Lung microvascular endothelial cell (primary cell): ENCODE measurements at regions not wholly inside any gene's neighbourhood (a gene's known extent, or its start where the extent isn't known, plus 50 kb on each side); places are given as distances from the start of the nearest gene placed in this dataset.

ENCODE experiments used
- DNase-seq, 2 donors: peaks; one replicate each; pipeline versions ENCODE4 v3.0.0 to v3.0.0-alpha.2; 2010; ENCODE audit warnings: low read depth in 2 of 2

- no peak for DNase-seq
Measured at GRCh38 chr7:109126404-109127050, 556.9 kb downstream of the DNAJB9 start.

GRCh38 chr7:109127145-109127544 is 557.5 kb downstream of the DNAJB9 start:
- no peak for DNase-seq

- no peak for DNase-seq
Measured at GRCh38 chr7:109131141-109131540, 561.5 kb downstream of the DNAJB9 start.

GRCh38 chr7:109136893-109137292 is 567.2 kb downstream of the DNAJB9 start:
- no peak for DNase-seq

GRCh38 chr7:109154748-109155147 is 585.1 kb downstream of the DNAJB9 start:
- no peak for DNase-seq

DNA sequence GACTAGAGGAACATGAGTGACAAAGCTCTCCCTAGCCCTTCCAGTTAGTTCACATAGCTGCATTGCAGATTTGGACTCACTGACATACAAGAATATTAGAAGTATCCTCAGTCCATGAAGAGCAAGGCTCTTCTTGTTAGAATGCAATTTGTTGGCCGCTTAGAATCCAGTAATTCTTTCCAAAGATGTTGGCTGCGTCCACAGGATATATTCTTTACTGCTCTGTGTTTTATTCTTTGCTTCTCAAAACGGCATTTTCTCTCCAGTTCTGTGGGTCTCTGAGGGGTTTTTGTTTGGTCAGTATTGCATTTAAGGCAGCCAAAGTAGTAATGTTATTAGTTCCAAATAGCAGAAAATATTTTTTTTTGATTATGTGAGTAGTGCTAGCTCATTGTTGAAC is 588.6 kb downstream of the DNAJB9 start:
- DNase-seq = no peak

DNA sequence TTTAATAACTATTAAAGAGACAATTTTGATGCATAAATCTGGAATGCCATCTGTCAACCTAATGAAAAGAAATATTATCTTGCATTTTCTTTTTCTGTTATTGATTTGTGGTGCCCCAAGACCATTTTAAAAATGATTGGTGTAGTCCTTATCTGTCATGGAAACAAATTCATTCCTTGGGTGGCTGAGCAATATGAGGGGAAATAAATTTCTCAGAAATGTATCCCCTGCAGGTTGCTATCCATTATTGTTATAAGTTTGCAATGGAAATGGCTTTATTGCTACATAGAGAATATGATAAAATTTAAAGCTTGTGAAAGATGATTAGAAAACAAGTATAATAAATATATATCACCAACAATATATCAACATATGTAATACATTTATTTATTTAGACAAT is 607.0 kb downstream of the DNAJB9 start:
- no peak for DNase-seq

- no peak for DNase-seq
Measured at GRCh38 chr7:109178342-109178741, 608.7 kb downstream of the DNAJB9 start.

GRCh38 chr7:109179601-109180000 is 609.9 kb downstream of the DNAJB9 start:
- DNase-seq = no peak

DNA sequence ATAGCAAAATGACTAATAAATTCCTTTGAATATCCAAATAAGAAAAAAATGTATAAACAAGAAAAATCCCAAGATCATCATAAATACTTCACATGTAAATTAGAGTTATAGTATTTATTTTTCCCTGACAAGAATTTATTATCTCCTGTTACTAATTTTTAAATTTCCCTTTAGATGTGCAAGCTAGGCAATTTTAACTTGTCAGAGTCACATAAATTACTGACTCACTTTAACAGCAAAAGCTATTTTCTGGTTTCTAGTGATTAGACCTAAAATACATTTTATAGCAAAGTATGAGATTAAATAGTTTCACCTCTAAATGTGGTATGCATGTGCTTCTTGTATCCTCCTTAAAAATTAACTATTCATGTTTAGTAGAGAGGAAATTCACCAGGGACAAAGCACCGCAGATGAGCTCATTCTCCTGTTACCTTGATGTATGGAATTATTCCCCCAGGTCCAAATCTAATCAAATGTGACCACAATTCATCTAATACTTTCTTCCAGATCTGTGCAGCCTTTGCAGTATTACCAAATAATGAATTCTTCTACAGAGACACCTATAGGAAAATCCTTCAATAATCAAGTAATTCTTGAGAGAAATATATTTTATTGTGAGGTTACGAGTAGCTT is 621.2 kb downstream of the DNAJB9 start:
- DNase-seq = no peak

DNA sequence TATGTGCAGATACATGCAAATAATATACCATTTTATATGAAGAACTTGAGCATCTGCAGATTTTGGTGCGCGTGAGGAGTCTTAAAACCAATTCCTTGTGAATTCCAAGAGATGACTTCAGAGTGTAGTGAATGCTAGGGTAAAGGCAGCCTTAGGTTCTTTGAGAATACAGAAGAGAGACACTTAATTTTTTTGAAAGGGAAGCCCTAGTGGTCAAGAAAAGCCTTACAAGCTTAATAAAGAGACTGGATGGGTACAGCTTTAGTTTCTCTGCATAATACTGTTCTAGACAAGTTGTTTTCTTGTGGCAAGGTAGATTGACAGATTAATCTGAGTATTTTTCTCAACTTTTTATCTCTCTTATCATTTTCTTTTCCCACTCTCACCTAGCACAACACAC is 636.5 kb downstream of the DNAJB9 start:
- DNase-seq = no peak

DNA sequence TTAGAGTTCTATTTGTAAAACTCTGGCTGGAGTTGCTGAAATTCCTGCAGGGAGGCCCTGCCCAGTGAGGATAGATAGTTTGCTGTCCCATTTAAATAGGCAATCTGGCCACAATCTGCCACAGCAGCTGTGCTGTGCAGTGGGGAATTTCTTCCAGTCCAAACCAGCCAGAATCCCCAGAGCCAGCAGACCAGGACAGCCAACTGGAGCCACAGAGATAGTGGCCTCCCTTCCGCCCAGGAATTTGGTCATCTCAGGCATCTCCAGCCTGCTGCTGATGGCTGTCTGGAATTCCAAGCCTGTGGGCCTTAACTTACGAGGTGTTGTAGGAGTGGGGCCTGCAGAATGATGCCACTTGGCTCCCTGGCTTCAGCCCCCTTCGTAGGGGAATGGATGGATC is 643.4 kb downstream of the DNAJB9 start:
- DNase-seq = no peak

GRCh38 chr7:109215341-109215740 is 645.7 kb downstream of the DNAJB9 start:
- no peak for DNase-seq

- no peak for DNase-seq
Measured at GRCh38 chr7:109224100-109224499, 654.4 kb downstream of the DNAJB9 start.

DNA sequence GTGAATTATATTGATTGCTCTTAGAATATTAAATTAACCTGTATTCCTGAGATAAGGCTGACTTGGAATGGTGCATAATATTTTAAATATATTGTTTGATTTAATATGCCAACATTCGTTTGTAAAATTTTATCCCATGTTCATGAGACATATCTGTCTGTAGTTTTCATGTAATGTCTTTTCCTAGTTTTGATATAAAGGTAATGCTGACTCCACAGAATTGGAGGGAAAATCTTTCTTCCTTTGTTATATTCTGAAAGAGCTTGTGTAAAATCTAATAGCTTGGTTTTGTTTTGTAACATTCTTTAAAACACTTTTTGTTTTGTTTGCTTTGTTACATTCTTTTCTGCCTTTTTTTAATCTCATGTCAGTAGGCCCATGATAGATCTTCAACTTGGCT is 657.0 kb downstream of the DNAJB9 start:
- no peak for DNase-seq

DNA sequence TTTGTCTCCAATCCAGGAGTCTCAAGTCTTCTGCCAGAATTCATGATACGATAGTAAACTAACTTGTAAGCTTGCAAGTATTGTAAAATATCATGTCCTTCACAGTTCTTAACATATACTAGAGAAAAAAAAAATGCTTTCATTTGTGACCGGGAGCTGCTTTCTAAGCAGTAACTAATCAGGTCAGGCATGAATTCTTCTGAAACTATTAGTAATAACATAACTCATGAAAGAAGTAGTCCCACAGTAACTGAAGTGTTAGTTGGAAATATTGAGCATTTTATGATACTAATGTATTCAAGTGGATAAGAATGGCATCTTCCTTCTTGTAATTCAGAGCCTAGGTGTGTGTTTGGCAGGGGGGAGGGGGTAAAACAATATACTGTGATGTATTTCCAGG is 665.6 kb downstream of the DNAJB9 start:
- DNase-seq = no peak

DNA sequence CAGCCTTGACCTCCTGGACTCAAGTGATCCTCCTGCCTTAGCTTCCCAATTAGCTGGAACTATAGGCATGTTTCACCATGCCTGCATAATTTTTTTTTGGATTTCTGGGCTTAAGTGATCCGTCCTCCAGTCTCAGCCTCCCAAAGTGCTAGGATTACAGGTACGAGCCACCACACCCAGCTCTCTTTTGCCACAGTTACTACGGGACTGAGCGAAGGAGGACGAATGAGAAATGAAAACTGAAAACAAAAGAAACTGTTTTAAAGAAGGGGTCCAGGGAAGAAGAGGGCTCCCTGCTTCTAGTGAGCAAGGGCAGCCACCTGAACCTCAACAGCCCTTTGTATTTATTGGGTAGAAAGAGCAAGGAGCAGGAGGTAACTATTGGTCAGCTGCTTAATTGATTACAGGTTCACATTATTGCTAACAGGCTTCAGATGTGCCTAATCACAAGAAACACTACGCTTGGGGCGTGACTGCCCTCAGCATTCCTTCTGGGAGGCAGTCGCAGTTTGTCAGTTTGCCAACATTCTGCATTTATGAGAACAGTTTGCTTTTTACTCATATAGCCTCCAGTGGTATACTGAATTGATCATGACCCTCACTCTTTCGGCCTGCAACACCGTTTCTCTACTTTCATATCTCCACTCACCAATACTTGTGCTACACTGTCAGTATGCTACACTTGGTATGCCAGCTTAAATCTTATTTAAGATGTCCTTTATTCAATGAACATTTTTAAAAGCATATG is 676.8 kb downstream of the DNAJB9 start:
- no peak for DNase-seq

DNA sequence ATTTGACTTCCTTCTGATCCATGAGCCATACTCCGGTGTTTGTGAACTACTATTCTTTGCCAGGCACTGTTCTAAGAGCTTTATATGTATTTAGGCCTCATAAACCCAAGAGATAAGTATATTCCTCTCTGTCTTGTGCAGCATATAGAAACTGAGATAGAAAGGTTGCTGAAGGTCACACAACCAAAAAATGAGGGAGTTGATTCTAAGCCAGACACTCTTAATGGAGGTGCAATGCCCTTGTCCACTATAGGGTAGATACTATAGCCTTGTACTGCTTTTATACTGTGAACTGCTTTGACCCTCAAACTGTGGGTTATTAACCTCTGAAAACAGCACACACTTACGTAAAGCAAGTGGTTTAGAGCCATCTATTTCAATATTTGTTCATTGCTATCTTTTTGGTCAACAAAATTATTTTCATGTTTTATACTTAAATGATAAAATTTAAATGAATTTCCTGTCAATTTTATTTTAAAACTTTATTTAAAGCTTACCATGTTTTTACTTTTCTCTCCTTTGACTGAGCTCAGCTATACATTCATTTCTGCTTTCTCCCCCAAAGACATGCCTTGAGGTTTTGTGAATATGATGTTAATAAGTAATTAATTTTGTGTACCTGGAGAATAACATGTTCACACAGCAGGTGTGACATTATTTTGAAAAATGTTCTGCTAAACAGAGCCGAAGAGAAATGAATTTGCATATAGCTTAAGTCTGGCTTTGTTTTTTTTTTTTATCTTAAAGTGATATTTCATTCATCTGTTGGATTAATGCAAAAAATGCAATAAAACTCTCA is 687.3 kb downstream of the DNAJB9 start:
- DNase-seq = no peak

DNA sequence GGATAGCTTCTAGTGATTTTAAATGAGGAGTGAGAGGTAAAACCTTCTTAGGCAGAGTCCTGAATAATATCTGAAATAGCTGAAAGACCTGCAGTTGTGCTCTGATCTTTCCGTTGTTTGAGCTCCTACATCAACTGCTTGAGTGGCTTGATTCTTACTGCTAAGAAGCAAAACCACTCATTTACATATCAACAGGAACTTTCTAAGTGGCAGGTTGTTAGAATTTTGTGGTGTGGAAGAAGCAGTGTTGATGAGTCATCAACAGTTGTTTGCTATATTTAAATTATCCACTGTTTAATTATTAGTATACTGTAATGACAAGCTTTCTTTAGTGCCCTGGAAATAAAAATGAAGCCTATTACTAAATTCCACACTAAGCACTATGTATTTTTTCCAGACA is 689.5 kb downstream of the DNAJB9 start:
- DNase-seq = no peak

GRCh38 chr7:109261781-109262180 is 692.1 kb downstream of the DNAJB9 start:
- no peak for DNase-seq

DNA sequence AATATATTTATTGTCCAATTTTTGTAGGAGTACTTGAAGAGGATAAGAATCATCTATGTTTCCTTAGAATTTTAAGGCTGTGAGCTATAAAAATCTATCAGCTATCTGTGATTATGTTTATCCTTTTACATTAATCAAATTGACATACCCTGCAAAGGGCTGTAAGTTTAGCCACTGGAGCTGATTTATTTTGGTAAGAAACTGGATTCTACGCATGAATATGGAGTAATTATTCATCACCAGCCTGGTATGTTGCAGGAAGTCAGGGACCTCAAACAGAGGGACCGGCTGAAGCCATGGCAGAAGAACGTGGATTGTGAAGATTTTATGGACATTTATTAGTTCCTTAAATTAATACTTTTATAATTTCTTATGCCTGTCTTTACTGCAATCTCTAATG is 696.9 kb downstream of the DNAJB9 start:
- DNase-seq = no peak

- no peak for DNase-seq
Measured at GRCh38 chr7:109276348-109276747, 706.7 kb downstream of the DNAJB9 start.
